ENCODE measurements at regions not wholly inside any gene's neighbourhood (a gene's known extent, or its start where the extent isn't known, plus 50 kb on each side); places are given as distances from the start of the nearest gene placed in this dataset.

- intact Hi-C loops (cut with micrococcal nuclease), result no loop called here
- H3K4me3 Mint-ChIP-seq, result no peak overlapping the region
- TF ChIP-seq CTCF (IDR thresholded peaks at IDR 0.05), result no peak
Observed at GRCh38 chr2:45301307-45302277, 292.3 kb upstream of the SIX2 start.

GRCh38 chr2:45300026-45300750 lies 290.9 kb upstream of the SIX2 start:
- intact Hi-C loops (cut with micrococcal nuclease), result no loop called here
- Mint-ChIP-seq H3K27ac (no peak overlapping the region), H3K36me3 (ENCODE audit: low read depth) (no peaks in the 10 kb centered on the region), H3K4me1 (ENCODE audit: low read depth) (no peaks in the 10 kb centered on the region), H3K9me3 (no peaks in the 10 kb centered on the region), H3K4me3 (no peak overlapping the region), H3K27me3 (peaks cover 4% of the 10 kb centered on the region)
- ATAC-seq (no peak), DNase-seq (no peak)
- TF ChIP-seq CTCF (IDR thresholded peaks at IDR 0.05), result no peak
- ChIA-PET POLR2A (interaction anchor here (0.6 kb wide), 1 partner anchor 104 kb away, joined by 3 read pairs; no protein-coding TSS in a partner anchor), CTCF (no interaction called here)

More at GRCh38 chr2:45301307-45302277, 292.3 kb upstream of the SIX2 start:
- Mint-ChIP-seq H3K27me3 (peaks cover 4% of the 10 kb centered on the region), H3K36me3 (ENCODE audit: low read depth) (no peaks in the 10 kb centered on the region), H3K27ac (no peak overlapping the region), H3K9me3 (no peaks in the 10 kb centered on the region), H3K4me1 (ENCODE audit: low read depth) (no peaks in the 10 kb centered on the region)
- ATAC-seq (no peak), DNase-seq (no peak)
- CTCF ChIA-PET, result interaction anchor here (0.9 to 1.1 kb wide), 2 partner anchors 9 to 319 kb away, joined by 3 read pairs; no protein-coding TSS in a partner anchor
- POLR2A ChIA-PET, result no interaction called here

GRCh38 chr2:45299361-45299760 lies 290.1 kb upstream of the SIX2 start:
- POLR2A ChIA-PET, result no interaction called here
- H3K9me3 Mint-ChIP-seq, result no peaks in the 10 kb centered on the region
- intact Hi-C loops (cut with micrococcal nuclease), result no loop called here
- H3K27me3 Mint-ChIP-seq, result peaks cover 4% of the 10 kb centered on the region
- no peaks in the 10 kb centered on the region for H3K36me3 Mint-ChIP-seq (ENCODE audit: low read depth)
- DNase-seq (no peak), ATAC-seq (no peak)
- no peak for TF ChIP-seq CTCF (IDR thresholded peaks at IDR 0.05)
- no peak overlapping the region for H3K4me3 Mint-ChIP-seq
- CTCF ChIA-PET, result no interaction called here
- H3K27ac Mint-ChIP-seq, result no peak overlapping the region
- H3K4me1 Mint-ChIP-seq (ENCODE audit: low read depth), result no peaks in the 10 kb centered on the region

- TF ChIP-seq CTCF (IDR thresholded peaks at IDR 0.05), result no peak
- ATAC-seq (no peak), DNase-seq (no peak)
- Mint-ChIP-seq H3K36me3 (ENCODE audit: low read depth) (no peaks in the 10 kb centered on the region), H3K27me3 (peaks cover 7% of the 10 kb centered on the region), H3K4me3 (no peak overlapping the region), H3K4me1 (ENCODE audit: low read depth) (no peaks in the 10 kb centered on the region), H3K9me3 (no peaks in the 10 kb centered on the region), H3K27ac (no peak overlapping the region)
- intact Hi-C loops (cut with micrococcal nuclease), result no loop called here
- ChIA-PET CTCF (no interaction called here), POLR2A (no interaction called here)
Observed at GRCh38 chr2:45293182-45293581, 283.9 kb upstream of the SIX2 start.

- Mint-ChIP-seq H3K27me3 (peaks cover 7% of the 10 kb centered on the region), H3K4me1 (ENCODE audit: low read depth) (no peaks in the 10 kb centered on the region), H3K36me3 (ENCODE audit: low read depth) (no peaks in the 10 kb centered on the region), H3K27ac (no peak overlapping the region), H3K4me3 (no peak overlapping the region), H3K9me3 (no peaks in the 10 kb centered on the region)
- TF ChIP-seq CTCF (IDR thresholded peaks at IDR 0.05), result no peak
- ChIA-PET CTCF (no interaction called here), POLR2A (no interaction called here)
- intact Hi-C loops (cut with micrococcal nuclease), result no loop called here
- no peak for ATAC-seq
- no peak for DNase-seq
Observed at GRCh38 chr2:45291296-45291701, 282.0 kb upstream of the SIX2 start.
